Keratinocyte (primary cell): ENCODE measurements at regions not wholly inside any gene's neighbourhood (a gene's known extent, or its start where the extent isn't known, plus 50 kb on each side); places are given as distances from the start of the nearest gene placed in this dataset.

Experiments
- DNase-seq: peaks from one replicate; pipeline ENCODE4 v3.0.0-alpha.2; 2011; ENCODE audit warnings: low read depth, missing footprints, low spot score
- FAIRE-seq: peaks from 2 replicates; lab custom pipeline; 2011; peaks lifted over from hg19 to GRCh38; lab: Jason Lieb, UNC
- H2AFZ ChIP-seq: 2 replicates; pipeline ENCODE4 v1.6.0; 2012; ENCODE audit warnings: low read length, control low read depth, inconsistent platforms; ENCODE audit not compliant: control insufficient read depth
- H3K27ac ChIP-seq: 2 replicates; pipeline ENCODE4 v1.5.1; 2011; ENCODE audit warnings: low read length; ENCODE audit not compliant: control insufficient read depth, insufficient read depth
- H3K27me3 ChIP-seq: 3 replicates; pipeline ENCODE4 v1.6.0; 2011; ENCODE audit warnings: low read length; ENCODE audit not compliant: control insufficient read depth, insufficient read depth; ENCODE audit errors: extremely low read depth
- H3K36me3 ChIP-seq, 2 experiments: 2 replicates in 1 of 2; 3 replicates in 1 of 2; pipeline ENCODE4 v1.5.1; 2011; ENCODE audit warnings: low read length in 2 of 2, mild to moderate bottlenecking in 1 of 2; ENCODE audit not compliant: control insufficient read depth in 2 of 2, insufficient read depth in 2 of 2; ENCODE audit errors: extremely low read depth in 1 of 2
- H3K4me1 ChIP-seq: 3 replicates; pipeline ENCODE4 v1.5.1; 2011; ENCODE audit warnings: low read length; ENCODE audit not compliant: control insufficient read depth, insufficient read depth; ENCODE audit errors: extremely low read depth
- H3K4me2 ChIP-seq: 3 replicates; pipeline ENCODE4 v1.6.0; 2011; ENCODE audit warnings: low read depth, low read length; ENCODE audit not compliant: control insufficient read depth, insufficient read depth; ENCODE audit errors: extremely low read depth
- H3K4me3 ChIP-seq, 3 experiments: fragments of 200-600 bp in 1 of 3; sonication (generic) in 1 of 3; 2 replicates in 2 of 3; 3 replicates in 1 of 3; pipeline ENCODE4 v1.5.1; 2011 to 2016; ENCODE audit warnings: low read length in 3 of 3, mild to moderate bottlenecking in 3 of 3, control low read depth in 2 of 3, inconsistent platforms in 1 of 3, low read depth in 1 of 3, mixed read lengths in 1 of 3, mixed run types in 1 of 3, moderate library complexity in 1 of 3; ENCODE audit not compliant: control insufficient read depth in 2 of 3, insufficient read depth in 2 of 3; ENCODE audit errors: extremely low read depth in 1 of 3
- H3K79me2 ChIP-seq: 2 replicates; pipeline ENCODE4 v1.6.0; 2012; ENCODE audit warnings: low read length; ENCODE audit not compliant: control insufficient read depth, insufficient read depth
- H3K9ac ChIP-seq: 3 replicates; pipeline ENCODE4 v1.6.0; 2011; ENCODE audit warnings: low read length; ENCODE audit not compliant: control insufficient read depth, insufficient read depth; ENCODE audit errors: extremely low read depth
- H3K9me1 ChIP-seq: 3 replicates; pipeline ENCODE4 v1.6.0; 2011; ENCODE audit warnings: low read length; ENCODE audit not compliant: control insufficient read depth, insufficient read depth; ENCODE audit errors: extremely low read depth
- H3K9me3 ChIP-seq: 2 replicates; pipeline ENCODE4 v1.5.1; 2012; ENCODE audit warnings: low read depth, low read length; ENCODE audit not compliant: control insufficient read depth
- H4K20me1 ChIP-seq: 3 replicates; pipeline ENCODE4 v1.6.0; 2011; ENCODE audit warnings: low read length; ENCODE audit not compliant: control insufficient read depth, insufficient read depth; ENCODE audit errors: extremely low read depth
- EZH2 ChIP-seq: IDR thresholded peaks from one replicate; pipeline ENCODE4 v1.6.1; 2012; ENCODE audit warnings: inconsistent platforms, mild to moderate bottlenecking, low read length, moderate library complexity
- dilution Hi-C: fragments of 300-500 bp; cut with MboI; formaldehyde crosslinking; loops from one replicate; pipeline ENCODE4 v1.7.0; 2020; ENCODE audit warnings: low sequenced_read_pairs; ENCODE audit not compliant: extremely low pct_ligation_motif_present
- TF ChIP-seq, protein P1 (sequence below), 3 experiments: IDR thresholded peaks in 1 of 3; conservative IDR thresholded peaks in 1 of 3; optimal IDR thresholded peaks in 1 of 3; 2 replicates in 2 of 3; 3 replicates in 1 of 3; pipeline versions ENCODE3 to v1.5.1; 2011; ENCODE audit warnings: low read length in 3 of 3, mild to moderate bottlenecking in 3 of 3, moderate library complexity in 2 of 3, control low read depth in 1 of 3, inconsistent platforms in 1 of 3; ENCODE audit not compliant: insufficient read depth in 2 of 3; ENCODE audit errors: extremely low read depth in 1 of 3

DNA sequence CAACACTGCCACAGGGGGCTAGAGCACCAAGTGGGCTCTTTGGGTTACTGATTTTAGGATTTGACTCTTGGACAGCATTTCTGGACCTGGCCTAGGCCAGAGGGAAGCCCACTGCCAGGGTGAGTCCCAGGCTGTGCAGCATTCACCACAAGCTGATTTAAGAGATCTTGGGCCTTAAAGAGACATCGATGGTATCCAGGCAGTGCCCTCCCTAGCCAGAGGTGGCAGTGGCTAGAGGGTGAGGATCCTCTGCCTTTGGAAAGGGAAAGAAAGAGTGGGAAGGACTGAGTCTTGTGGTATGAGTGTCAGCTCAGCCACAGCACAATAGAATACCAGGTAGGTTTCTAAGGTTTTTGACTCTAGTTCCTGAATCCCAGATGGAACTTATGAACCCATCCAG, 613.9 kb downstream of the FAT4 start:
- Histone ChIP-seq H3K4me1 (no peaks in the 10 kb centered on the region), H3K9ac (no peak overlapping the region), H3K4me2 (no peak overlapping the region), H2AFZ (no peak overlapping the region), H3K27ac (no peak overlapping the region), H4K20me1 (no peaks in the 10 kb centered on the region), H3K27me3 (no peaks in the 10 kb centered on the region), H3K9me3 (no peaks in the 10 kb centered on the region), H3K4me3 (no peak overlapping the region), H3K9me1 (no peaks in the 10 kb centered on the region), H3K36me3 (no peaks in the 10 kb centered on the region), H3K79me2 (no peaks in the 10 kb centered on the region)
- DNase-seq (no peak), FAIRE-seq (no peak)
- dilution Hi-C loops, result no loop called here
- TF ChIP-seq EZH2, result no peak
- TF ChIP-seq, protein P1, sequence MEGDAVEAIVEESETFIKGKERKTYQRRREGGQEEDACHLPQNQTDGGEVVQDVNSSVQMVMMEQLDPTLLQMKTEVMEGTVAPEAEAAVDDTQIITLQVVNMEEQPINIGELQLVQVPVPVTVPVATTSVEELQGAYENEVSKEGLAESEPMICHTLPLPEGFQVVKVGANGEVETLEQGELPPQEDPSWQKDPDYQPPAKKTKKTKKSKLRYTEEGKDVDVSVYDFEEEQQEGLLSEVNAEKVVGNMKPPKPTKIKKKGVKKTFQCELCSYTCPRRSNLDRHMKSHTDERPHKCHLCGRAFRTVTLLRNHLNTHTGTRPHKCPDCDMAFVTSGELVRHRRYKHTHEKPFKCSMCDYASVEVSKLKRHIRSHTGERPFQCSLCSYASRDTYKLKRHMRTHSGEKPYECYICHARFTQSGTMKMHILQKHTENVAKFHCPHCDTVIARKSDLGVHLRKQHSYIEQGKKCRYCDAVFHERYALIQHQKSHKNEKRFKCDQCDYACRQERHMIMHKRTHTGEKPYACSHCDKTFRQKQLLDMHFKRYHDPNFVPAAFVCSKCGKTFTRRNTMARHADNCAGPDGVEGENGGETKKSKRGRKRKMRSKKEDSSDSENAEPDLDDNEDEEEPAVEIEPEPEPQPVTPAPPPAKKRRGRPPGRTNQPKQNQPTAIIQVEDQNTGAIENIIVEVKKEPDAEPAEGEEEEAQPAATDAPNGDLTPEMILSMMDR (optimal IDR thresholded peaks at IDR 0.05 in 1 of 3, IDR thresholded peaks at IDR 0.05 in 1 of 3, conservative IDR thresholded peaks at IDR 0.05 in 1 of 3; ENCODE audit: extremely low read depth in 1 of 3, insufficient read depth in 2 of 3, low read length in 3 of 3), result no peak

DNA sequence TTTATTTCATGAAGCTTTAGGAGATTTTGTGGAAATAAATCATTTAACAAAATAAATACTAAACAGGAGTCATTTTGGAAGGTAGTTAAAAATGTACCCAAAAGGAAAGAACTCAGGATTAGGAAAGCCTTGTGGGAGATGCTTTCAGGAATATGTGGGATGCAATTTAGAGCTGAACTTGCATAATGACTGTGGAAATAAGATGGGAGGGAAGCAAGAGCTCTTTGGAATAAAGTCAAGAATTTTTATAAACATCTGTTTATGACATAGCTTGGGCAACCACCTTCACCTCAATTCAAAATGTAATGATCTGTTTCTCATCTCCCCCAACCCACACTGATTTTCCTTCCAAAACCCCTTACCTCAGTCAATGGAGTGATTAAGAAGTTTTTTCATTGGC, 623.8 kb downstream of the FAT4 start:
- no peaks in the 10 kb centered on the region for H3K27me3 ChIP-seq
- no peaks in the 10 kb centered on the region for H3K36me3 ChIP-seq
- H3K4me3 ChIP-seq, result no peak overlapping the region
- H3K4me2 ChIP-seq, result no peak overlapping the region
- no peaks in the 10 kb centered on the region for H4K20me1 ChIP-seq
- dilution Hi-C loops, result no loop called here
- H3K79me2 ChIP-seq, result no peaks in the 10 kb centered on the region
- no peaks in the 10 kb centered on the region for H3K4me1 ChIP-seq
- no peak overlapping the region for H3K27ac ChIP-seq
- H3K9ac ChIP-seq, result no peak overlapping the region
- H3K9me1 ChIP-seq, result no peaks in the 10 kb centered on the region
- H3K9me3 ChIP-seq, result no peaks in the 10 kb centered on the region
- DNase-seq (no peak), FAIRE-seq (no peak)
- no peak overlapping the region for H2AFZ ChIP-seq
- TF ChIP-seq, protein P1 (optimal IDR thresholded peaks at IDR 0.05 in 1 of 3, IDR thresholded peaks at IDR 0.05 in 1 of 3, conservative IDR thresholded peaks at IDR 0.05 in 1 of 3; ENCODE audit: extremely low read depth in 1 of 3, insufficient read depth in 2 of 3, low read length in 3 of 3), result no peak
- TF ChIP-seq EZH2, result no peak
